HG03342 (cell line): ENCODE measurements at regions not wholly inside any gene's neighbourhood (a gene's known extent, or its start where the extent isn't known, plus 50 kb on each side); places are given as distances from the start of the nearest gene placed in this dataset.

Experiments used
- ATAC-seq: cut with Tn5 transposase; IDR thresholded peaks from one replicate; pipeline ENCODE4 v1.9.1; 2021; ENCODE audit warnings: mild to moderate bottlenecking, moderate library complexity; ENCODE audit not compliant: unreplicated experiment

DNA sequence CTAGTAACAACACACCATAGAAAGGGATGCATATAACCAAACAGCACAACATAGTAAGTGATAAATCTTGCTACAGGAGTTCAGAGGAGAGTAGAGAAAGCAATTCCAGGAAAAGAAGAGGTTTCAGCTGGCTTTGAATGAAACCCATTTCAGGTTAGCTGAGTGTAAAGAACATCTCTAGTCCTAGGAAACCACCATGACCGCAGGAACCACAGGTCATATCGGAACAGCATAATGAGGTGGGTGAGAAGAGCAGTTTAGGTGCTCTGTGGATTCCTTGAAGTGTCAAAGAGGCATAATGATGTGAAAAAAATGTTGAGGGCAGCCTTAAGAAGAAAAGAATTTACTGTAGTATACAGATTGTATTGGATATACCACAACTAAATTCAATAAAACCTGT, 507.5 kb downstream of the MTRR start:
- no peak for ATAC-seq

DNA sequence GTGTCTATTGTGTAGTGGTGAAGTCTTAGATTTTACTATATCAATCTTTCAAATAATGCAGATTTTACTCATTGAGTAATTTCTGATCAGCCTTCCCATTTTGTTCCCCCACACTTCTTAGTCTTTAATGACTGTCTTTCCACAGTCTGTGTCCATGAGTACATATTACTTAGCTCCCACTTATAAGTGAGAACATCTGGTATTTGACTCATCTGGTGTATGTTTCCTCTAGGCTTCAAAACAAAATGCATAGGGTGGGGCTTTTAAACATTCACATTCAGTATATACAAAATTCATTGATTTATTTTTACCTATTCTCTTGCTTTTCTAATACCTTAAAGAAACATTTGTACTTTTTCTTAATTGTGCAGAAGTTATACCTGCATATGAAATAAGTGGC, 513.0 kb downstream of the MTRR start:
- no peak for ATAC-seq

DNA sequence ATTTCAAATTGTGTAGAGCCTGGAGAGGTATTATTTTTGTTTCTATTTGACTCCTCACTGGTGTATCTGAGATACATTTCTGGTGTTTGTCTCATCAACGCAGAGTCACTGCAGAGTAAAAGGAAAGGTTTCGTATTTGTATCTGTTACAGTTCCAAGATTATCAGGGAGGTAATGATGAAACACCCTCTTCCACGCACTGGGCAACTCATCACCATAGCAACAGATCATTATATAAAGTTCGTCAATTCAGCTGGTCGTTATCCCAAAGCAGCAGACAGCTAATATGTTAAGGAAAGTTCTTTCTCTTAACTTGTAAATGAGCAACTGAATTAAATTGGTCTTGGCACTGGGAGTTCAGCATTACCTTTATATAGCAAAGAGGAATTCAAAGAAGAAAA, 513.5 kb downstream of the MTRR start:
- no peak for ATAC-seq

DNA sequence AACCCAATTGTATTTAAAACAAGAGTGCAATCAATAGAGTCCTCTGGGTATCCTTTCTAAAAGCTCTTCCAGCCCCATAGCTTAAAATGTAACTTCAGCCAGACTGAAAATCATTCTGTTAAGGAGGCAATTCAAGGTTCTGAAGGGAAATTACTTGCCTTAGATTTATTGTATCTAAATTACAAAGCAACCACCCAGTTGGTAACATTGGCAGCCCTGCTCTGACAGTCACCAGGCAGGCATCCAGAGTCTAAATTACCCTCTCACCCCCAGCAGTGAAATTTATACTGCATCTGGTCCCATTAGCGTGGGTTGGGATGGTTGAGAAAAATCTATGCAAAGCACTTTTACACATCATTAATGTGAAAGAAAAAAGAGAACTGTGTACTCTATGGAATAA, 514.7 kb downstream of the MTRR start:
- no peak for ATAC-seq

DNA sequence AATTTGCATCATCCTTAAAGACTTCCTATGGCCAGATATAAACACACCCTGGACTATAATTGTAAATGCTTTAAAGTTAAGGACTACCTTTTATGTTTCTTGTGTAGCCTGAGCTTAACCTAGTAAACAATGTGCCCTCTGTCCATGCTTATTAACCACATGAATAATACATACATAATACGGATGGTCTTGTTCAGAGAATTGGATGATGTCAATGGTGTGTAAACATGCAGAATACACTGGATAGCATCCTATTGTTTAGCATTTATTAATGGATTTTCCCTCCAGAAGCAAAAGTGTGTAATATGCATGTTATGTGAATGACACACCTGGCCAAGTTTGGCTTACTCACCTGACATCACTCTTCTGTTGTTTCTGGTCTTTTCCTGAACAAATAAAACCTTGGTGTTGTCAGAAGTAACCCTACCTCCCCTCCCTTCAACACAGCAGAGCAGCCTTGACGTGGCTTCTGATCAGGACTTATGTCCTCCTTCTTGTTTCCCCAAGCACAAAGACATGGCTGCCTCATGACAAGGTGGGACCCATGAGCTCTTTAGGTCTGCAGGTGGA, 517.9 kb downstream of the MTRR start:
- no peak for ATAC-seq

DNA sequence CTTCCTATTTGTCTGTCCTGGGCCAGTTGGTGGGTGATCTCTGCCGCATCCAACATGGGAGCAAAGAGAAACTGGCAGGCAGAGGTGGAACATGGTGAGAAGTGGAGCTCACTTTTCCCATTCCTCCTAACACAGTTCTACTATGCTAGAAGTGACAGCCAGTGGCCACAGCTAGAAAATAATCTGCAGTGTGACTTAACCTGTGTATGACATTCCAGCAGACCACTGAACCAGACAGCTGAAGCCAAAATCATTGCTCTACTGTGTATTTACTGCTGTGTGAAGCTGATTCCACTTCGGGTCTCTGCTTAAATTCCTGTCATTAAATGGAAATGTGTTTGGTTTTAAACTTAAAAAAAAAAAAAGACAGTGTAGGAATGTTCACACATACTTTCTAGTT, 523.0 kb downstream of the MTRR start:
- no peak for ATAC-seq

DNA sequence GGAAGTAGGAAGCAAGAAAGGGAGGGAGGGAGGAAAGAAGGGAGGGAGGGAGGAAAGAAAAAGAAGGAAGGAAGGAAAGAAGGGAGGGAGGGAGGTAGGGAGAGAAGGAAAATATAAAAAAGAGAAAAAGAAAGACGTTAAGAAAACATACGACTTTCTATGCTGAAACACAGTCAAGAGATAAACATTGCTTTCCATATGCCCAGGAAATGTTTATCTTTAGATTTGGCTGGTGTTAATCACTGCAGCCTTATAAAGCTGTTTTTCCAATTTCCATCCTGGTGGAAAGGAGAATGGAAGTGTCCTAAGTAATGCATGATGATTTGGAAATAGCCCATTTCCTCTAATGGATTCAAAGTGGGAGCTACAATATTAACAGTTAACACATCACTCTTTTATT, 524.3 kb downstream of the MTRR start:
- no peak for ATAC-seq

DNA sequence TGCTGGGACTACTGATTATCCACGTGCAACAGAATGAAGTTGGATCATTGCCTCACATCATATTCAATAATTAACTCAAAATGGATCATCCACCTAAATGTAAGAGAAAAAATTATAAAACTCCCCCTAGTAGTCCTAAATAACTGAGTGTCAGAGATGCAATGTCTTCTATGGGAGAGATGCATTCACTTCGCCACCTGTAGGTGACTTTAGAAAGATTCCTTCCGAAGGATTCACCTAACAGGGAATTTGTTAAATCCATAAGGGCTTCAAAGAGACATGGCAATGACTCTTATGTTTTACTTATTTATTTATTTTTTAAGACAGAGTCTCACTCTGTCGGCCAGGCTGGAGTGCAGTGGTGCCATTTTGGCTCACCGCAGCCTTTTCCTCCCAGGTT, 526.0 kb downstream of the MTRR start:
- no peak for ATAC-seq

DNA sequence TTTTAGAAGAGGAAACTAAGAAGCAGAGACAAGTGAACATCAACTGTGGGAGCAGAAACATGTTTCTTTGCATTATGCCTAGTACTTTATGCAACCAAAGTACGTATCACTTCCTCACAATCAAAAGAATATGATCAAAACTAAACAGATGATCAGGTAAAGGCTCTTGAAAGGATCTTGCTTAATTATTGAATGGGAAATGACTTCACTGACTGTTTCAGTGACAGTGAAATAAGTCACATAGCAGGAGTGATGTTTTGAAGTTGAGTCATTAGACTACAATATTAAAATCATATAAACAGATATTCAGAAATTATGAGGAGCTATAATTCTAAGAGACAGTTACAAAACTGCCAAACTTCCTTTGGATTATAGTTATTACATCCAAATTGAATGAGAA, 527.3 kb downstream of the MTRR start:
- no peak for ATAC-seq

DNA sequence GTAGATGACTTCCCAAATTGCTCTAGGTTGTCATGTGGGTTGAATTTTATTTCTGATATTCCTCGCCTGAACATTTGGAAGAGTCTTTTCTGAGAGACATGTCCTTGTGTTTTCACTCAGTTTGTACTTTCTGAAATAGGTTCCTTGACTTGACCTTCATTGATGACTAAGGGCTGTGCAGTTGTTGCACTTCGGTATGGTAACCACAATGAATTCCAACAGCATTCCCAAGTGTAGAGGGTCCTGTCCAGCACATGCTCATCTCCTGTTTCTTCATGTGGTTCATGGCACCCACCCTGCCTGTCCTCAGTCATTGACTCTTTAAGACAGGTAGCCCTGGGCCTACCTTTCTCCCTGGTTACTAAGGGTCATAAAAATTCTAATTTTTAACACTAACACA, 527.8 kb downstream of the MTRR start:
- ATAC-seq: no peak

DNA sequence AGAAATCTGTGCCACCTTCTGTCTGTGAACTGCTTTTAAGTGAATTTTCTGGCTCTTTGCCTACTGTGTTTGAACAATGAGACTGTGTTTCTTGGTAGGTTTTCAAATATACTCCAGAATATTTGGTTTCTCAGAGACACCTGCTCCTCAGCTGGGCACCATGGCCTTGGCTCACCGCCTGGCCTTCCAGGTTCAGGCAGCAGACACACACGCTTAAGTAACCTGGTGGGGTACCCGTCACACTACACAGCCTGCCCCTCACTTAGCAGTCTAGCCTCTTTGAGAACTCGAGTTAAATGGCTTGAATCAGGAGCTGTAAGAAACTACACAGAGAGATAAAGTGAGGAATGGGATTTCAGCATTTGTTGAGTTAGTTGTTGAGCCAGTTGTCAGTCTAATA, 530.5 kb downstream of the MTRR start:
- no peak for ATAC-seq

DNA sequence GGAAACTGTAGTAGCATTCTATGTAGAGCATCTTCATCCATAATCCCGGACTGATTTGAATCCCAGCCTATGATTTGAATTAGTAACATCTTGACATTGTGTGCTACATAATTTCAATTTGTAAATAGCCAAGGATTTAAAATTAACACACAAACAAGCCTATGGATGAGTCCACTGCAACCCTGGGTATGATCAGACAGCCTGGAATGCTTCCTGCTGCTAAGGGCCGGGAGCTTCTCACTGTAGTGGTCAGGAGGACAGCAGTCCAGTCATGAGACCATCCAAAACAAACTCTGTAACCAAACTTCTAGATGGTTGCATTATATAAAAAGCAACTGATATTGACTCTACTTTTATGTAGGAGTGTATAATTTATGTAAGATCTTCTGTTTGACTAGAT, 539.3 kb downstream of the MTRR start:
- no peak for ATAC-seq

DNA sequence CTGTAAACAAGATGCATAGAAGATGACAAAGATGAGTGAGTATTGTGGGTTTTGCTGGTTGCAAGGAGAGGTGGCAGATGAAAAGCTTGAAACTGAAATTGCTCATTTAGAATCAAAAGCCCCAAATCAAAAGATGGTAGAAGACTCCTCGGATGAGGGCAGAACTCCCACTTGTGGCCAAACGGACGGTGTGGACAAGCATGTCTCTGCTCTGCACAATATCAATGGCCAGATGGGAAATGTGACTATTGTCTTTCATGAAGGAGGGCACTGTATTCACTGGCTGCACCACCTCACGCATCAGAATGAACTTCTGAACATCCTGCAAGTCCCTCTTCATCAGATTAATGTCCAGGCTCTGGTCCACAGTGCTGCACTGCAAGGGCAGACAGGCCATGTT, 541.7 kb downstream of the MTRR start:
- ATAC-seq: no peak

DNA sequence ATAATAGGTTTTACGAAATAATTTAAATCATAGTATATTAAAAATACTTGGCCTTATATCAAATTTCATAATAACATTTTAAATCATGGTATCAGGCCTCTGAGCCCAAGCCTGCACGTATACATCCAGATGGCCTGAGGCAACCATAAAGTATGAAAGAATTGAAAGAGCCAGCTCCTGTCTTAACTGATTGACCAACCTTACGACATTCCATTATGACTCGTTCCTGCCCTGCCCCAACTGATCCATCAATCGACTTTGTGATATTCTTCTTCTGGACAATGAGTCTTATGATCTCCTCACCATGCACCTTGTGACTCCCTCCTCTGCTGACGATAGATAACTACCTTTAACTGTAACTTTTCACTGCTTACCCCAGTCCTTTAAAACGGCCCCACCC, 545.0 kb downstream of the MTRR start:
- no peak for ATAC-seq

DNA sequence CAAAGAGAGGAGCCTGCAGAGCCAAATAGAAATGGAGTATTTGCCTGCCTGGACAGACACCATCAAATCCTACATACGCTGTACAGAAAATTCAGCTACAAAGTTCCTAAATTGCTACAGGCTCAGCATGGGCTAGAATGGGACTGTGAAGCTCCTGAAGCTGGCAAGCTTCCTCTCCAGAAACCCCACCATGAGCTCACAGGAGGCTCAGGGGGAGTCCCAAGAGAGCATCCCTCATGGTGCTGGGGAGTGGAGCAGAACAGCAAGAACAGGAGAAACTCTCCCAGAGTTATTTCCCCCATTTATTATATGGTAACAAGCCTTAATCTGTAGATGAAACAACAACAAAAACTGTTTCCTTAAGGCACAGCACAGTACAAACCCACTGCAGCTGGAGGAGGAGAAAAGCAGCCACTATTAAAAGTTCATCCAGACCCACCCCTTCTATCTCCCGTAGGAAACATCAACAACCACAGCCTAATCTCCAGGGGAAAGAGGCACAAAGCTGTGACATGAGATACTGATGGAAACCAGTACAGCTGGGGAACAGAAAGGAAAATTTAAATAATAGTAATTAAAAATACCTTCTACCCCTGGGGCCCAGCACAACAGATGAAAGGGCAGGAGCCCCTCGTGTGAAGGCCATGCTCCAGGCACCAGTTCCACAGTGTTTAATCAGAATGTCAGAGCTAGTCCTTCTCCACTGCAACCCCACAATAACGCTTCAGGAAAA, 548.5 kb downstream of the MTRR start:
- ATAC-seq: no peak

DNA sequence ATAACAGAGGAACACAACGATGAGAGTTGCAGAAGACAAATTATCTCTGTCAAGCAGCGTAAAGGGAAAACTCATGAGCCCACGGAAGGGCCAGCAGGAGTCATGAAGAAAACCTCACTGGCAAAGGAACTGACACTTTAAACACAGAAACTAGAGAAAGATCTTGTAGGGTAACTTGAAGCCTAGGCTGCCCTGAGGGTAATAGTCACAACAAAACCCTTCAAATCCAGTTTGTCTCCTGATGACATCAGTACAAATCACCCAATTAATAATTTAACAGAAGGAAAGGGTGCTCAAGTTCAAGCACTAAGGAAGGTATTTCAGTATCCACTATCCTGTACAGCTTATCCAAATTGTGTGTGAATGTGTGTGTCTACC, 549.1 kb downstream of the MTRR start:
- no peak for ATAC-seq

DNA sequence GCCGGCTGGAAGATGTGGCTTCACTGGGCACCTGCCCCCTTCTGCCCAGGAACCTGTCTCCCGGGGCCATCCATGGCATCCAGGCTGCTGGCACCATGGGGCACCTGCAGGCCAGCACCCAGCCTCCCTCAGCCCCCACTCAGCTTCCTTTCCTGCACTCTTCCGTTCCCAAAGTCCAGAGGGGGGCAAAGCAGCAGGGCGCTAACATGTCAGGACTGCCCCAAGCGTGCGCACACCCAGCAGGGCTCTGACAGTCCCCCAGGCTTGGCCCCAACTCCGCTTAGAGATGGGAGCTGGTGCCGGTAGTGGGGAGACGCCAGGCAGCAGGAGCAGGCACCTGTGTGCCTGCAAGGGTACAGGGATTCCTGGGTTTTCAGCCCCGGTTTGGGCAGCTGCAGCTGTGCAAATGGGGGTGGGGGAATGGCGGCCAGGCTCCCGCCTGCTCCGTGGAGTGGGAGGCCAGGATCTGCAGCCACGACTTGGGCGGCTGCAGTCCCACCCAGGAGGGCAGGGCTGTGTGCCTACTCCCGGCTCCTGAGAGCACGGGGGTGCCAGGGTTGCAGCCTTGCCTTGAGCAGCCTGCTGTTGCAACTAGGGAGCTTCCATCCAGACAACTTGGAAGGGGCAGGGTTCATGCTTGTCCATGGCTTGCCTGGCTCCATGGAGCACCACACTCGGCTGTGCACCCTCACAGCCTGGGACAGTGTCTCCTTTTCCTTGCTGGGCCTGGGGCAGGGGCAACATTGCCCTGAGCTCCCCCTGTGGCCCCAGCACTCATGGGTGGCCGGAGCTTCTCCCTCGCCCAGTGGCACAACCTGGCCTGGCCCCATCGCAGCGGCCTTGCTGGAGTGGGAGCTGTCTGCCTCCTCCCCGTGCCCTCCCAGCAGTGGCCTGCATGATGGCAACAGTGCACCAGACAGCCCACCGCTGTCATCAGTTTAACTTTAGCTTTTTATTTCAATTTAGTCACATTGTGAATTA, 561.1 kb downstream of the MTRR start:
- ATAC-seq: no peak

DNA sequence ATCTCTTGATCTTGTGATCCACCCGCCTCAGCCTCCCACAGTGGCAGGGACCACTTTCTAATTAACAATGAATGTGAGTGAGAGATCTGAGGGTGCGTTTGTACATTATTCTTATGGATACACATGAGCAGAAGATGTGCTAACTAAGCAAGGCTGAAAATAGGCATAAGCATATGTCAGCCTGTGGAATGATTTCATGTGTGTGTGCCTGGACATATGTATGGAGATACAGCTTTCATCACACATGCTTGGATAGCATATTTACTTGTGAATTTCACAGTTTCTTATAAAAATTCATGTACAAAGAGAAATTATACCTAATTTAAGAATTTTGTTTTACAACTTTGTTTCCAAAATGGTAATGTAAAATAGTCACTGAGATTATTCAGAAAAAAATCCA, 565.6 kb downstream of the MTRR start:
- ATAC-seq: no peak

DNA sequence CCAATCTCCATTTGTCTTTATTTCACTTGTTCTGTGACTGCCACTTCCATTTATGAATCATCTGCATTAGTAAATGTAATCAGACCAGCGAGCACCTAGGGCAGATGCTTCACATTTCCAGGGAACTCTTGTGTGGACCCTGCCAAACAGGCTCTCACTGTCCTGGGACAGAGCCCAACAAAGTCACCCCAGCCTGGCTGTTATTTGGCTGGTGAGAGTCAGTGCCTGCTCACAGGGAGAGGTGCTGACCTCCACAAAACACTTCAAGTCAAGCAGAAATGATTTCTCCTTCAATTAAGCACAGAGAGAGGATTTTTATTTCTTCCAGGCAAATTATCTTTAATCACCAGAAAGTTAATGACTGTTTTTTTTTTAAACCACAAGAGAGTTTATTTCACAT, 568.0 kb downstream of the MTRR start:
- no peak for ATAC-seq

DNA sequence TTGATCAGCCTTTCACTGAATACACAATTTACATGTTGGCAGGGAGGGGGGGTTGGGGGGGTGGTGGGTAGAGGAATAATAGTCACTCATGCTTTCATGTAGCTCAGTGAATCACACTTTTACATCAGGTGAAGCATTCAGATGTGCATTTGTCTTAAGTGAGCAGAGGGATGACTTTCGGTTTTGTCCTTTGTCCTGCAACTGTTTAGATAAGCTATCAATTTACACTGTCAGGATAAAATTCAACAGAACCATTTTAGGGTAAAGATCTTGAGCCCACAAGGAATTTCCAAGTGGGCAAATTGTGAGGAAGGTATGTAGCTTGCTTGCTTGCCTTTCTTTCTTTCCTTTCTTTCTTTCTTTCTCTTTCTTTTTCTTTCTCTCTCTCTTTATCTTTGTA, 576.2 kb downstream of the MTRR start:
- no peak for ATAC-seq

DNA sequence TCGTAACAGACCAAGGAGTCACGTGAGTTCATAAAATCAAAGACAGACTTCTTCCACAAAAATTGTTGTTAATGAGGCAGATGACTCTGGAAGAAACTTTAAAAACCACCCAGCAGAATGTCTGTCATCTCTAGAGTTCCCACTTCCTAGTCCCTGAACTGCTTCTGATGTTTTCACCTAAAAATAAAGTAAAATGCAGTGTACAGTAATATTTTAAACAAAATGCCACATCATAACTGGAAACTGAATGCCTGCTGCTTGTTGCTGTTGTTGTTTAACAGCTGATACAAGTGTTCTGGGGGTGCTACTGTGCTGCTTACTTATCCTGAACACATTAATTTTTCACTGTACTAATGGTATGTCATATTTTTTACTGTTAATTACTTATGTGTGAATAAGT, 577.2 kb downstream of the MTRR start:
- no peak for ATAC-seq

DNA sequence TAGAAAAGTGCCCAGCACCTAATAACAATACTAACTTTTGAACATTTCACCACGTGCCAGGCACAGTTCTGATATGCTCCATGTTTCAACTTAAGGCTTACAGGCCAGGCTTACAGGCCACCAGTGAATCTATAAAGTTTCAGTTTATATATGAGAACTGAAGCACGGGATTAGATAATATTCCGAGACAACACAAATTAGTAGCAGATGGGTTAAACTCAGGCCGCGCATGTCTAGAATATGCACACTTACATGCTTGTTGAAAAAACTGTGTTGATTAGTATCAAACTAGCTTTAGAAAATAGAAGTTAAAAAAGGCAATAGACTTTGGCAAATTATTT, 587.9 kb downstream of the MTRR start:
- no peak for ATAC-seq
